Adrenal gland (tissue), 9 donors: ENCODE measurements at regions not wholly inside any gene's neighbourhood (a gene's known extent, or its start where the extent isn't known, plus 50 kb on each side); places are given as distances from the start of the nearest gene placed in this dataset.

Source experiments
- DNase-seq, 7 donors: peaks; one replicate each; pipeline ENCODE4 v3.0.0-alpha.2; 2019 to 2020
- H3K27ac ChIP-seq, 5 donors: fragments of 200-600 bp; sonication (generic) in 4 of 5; 1 replicate in 3 of 5; 2 replicates in 2 of 5; pipeline versions ENCODE4 v1.5.1 to v1.8.0; 2016 to 2020; ENCODE audit warnings: mild to moderate bottlenecking in 1 of 5
- H3K27me3 ChIP-seq: fragments of 200-600 bp; 2 replicates; pipeline ENCODE4 v1.8.0; 2021
- H3K36me3 ChIP-seq, 2 donors: fragments of 200-600 bp; replicated peaks in 1 of 2; 1 replicate in 1 of 2; 2 replicates in 1 of 2; pipeline versions ENCODE4 v1.5.1 to v1.8.0; 2018 to 2022
- H3K4me1 ChIP-seq, 2 donors: fragments of 200-600 bp; replicated peaks in 1 of 2; 1 replicate in 1 of 2; 2 replicates in 1 of 2; pipeline versions ENCODE4 v1.5.1 to v1.8.0; 2018 to 2021
- H3K4me3 ChIP-seq, 4 donors: fragments of 200-600 bp; sonication (generic) in 3 of 4; one replicate each; pipeline ENCODE4 v1.5.1; 2016 to 2018
- H3K9me3 ChIP-seq, 3 donors: fragments of 200-600 bp; sonication (generic) in 1 of 3; replicated peaks in 1 of 3; 1 replicate in 2 of 3; 2 replicates in 1 of 3; pipeline versions ENCODE4 v1.5.1 to v1.8.0; 2016 to 2021
- POLR2A ChIP-seq, 2 donors: fragments of 450-650 bp; IDR thresholded peaks; one replicate each; pipeline ENCODE4 v1.6.1; 2017; ENCODE audit warnings: antibody characterized with exemption in 2 of 2, mild to moderate bottlenecking in 2 of 2, moderate library complexity in 1 of 2
- WGBS, 4 donors: extraction: QIAGEN DNeasy Blood & Tissue Kit in 2 of 4; methylation state at CpG; one replicate each; pipeline versions ENCODE4 v1.1.5 to v1.1.7; 2013 to 2017; 5-methylcytosine and 5-hydroxymethylcytosine counted together
- intact Hi-C, 2 donors: fragments of 100-400 bp; cut with DNase I; formaldehyde crosslinking; loops; one replicate each; pipeline versions ENCODE4 v1.14.1 to v1.15.0; 2022 to 2023
- TF ChIP-seq, protein P1 (sequence below), 6 experiments: fragments of 450-650 bp in 4 of 6; fragments of 200-600 bp in 2 of 6; sonication (generic) in 1 of 6; IDR thresholded peaks; 1 replicate in 5 of 6; 2 replicates in 1 of 6; pipeline versions ENCODE4 v1.5.1 to v1.8.0; 2016 to 2021; ENCODE audit warnings: antibody characterized with exemption in 6 of 6, mild to moderate bottlenecking in 2 of 6, moderate library complexity in 1 of 6
- donor health status: healthy with polysubstance abuse.
- donor health status: Bipolar disorder and iron deficiency.
- donor health status: DM: yes; HTN: yes; CAD: no.
- donor health status: DM: no; HTN: no; CAD: no.
- donor health status: DM: no; HTN: no; CAD: no.

DNA sequence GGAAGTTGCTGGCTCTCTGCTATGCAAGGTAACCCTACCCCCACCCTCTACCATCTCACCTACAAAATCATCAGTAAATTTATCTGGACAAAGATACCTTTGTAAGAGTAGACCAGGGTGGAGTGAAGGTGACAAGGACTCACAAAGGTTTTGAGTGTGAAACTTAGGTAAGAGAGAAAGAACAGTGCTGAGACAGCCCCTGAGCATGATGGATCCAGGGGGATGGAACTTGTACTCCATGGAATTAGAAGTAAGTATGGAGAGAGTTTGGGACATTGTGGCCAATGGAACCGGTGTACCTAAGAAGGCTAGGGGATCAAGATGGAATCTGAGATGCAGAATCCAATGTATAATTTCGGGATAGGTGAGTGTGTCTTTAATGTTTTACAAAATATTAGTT, 153.0 kb upstream of the NSMCE3 start:
- intact Hi-C loops: no loop called here
- DNase-seq: no peak
- Histone ChIP-seq H3K27me3 (no peaks in the 10 kb centered on the region), H3K36me3 (no peaks in the 10 kb centered on the region), H3K9me3 (no peaks in the 10 kb centered on the region), H3K4me1 (no peaks in the 10 kb centered on the region), H3K4me3 (no peak overlapping the region), H3K27ac (no peak overlapping the region)
- no peak for TF ChIP-seq POLR2A (IDR thresholded peaks at IDR 0.05)
- TF ChIP-seq, protein P1, sequence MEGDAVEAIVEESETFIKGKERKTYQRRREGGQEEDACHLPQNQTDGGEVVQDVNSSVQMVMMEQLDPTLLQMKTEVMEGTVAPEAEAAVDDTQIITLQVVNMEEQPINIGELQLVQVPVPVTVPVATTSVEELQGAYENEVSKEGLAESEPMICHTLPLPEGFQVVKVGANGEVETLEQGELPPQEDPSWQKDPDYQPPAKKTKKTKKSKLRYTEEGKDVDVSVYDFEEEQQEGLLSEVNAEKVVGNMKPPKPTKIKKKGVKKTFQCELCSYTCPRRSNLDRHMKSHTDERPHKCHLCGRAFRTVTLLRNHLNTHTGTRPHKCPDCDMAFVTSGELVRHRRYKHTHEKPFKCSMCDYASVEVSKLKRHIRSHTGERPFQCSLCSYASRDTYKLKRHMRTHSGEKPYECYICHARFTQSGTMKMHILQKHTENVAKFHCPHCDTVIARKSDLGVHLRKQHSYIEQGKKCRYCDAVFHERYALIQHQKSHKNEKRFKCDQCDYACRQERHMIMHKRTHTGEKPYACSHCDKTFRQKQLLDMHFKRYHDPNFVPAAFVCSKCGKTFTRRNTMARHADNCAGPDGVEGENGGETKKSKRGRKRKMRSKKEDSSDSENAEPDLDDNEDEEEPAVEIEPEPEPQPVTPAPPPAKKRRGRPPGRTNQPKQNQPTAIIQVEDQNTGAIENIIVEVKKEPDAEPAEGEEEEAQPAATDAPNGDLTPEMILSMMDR (IDR thresholded peaks at IDR 0.05): no peak
- WGBS, 4 donors: 75 to 91% (median 87%) methylated on average over 2 of the region's 2 CpGs

DNA sequence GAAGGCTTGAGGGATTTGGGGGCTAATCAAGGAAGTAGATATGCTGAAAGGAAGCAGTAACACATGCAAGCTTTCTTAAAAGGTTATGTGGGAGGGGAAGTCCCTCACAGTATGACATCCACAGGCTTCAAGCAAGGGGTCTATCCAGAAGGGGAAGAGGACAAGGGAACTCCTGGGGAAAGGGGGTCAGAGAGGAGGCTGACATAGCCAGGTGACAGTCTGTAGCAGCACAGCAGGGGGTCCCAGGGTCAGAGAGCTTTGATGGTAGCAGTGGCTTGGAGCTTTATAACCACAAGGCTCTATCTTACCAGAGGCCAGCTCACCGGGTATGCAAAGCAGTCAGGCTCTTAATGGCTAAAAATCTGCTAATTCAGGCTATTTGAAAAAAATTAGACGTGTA, 150.6 kb upstream of the NSMCE3 start:
- no peaks in the 10 kb centered on the region for H3K4me1 ChIP-seq
- H3K9me3 ChIP-seq: no peaks in the 10 kb centered on the region
- no peak for TF ChIP-seq POLR2A (IDR thresholded peaks at IDR 0.05)
- TF ChIP-seq, protein P1 (IDR thresholded peaks at IDR 0.05): no peak
- H3K36me3 ChIP-seq: no peaks in the 10 kb centered on the region
- no peaks in the 10 kb centered on the region for H3K27me3 ChIP-seq
- 45 to 71% (median 61%) methylated on average over 2 of the region's 2 CpGs for WGBS, 4 donors
- no peak overlapping the region for H3K4me3 ChIP-seq
- no peak for DNase-seq
- H3K27ac ChIP-seq: no peak overlapping the region
- intact Hi-C loops: no loop called here

DNA sequence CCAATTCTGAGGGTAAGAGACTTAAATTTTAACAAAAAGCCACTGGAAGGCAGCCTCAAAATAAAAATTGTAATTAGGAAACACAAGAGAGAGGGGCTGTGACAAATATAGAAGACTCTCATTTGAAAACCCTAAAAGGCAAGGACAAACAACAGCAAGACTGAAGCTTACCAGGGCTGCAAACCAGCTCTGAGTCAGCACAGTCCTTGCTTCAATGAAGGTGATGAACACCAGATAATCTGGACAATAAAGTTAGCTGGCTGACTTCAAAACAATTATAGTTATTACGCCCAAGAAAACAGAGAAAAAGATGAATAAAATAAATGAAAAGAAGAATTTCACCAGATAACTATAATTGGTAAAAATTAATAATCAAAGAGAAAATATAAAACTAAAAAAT, 149.3 kb upstream of the NSMCE3 start:
- Histone ChIP-seq H3K9me3 (no peaks in the 10 kb centered on the region), H3K27ac (no peak overlapping the region), H3K4me3 (no peak overlapping the region), H3K27me3 (no peaks in the 10 kb centered on the region), H3K4me1 (no peaks in the 10 kb centered on the region), H3K36me3 (no peaks in the 10 kb centered on the region)
- intact Hi-C loops: no loop called here
- no peak for TF ChIP-seq POLR2A (IDR thresholded peaks at IDR 0.05)
- TF ChIP-seq, protein P1 (IDR thresholded peaks at IDR 0.05): no peak
- 72 to 89% (median 83%) methylated on average over 1 of the region's 1 CpG for WGBS, 4 donors
- DNase-seq: no peak

DNA sequence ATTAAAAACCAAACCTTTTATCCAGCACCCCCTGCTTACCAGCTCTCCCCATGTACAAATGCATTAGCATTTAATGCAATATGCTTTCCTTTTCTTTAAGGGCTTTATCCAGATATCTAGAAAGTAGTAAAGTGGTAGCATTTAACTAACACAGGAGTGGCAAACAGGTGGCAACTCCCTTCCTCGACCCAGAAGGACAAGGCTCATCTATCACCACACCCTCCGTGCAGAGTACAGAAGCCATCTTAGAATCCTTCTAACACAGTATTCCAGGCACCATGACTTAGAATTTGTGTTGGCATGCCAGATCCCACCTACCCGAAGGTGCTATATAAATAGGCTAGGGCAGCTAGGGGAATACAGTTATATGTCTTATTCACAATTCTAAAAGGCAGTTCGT, 148.6 kb upstream of the NSMCE3 start:
- no peak overlapping the region for H3K27ac ChIP-seq
- no peaks in the 10 kb centered on the region for H3K27me3 ChIP-seq
- H3K36me3 ChIP-seq: no peaks in the 10 kb centered on the region
- no peak for DNase-seq
- no peaks in the 10 kb centered on the region for H3K4me1 ChIP-seq
- 61 to 87% (median 74%) methylated on average over 4 of the region's 4 CpGs for WGBS, 4 donors
- intact Hi-C loops: no loop called here
- no peaks in the 10 kb centered on the region for H3K9me3 ChIP-seq
- no peak overlapping the region for H3K4me3 ChIP-seq
- no peak for TF ChIP-seq POLR2A (IDR thresholded peaks at IDR 0.05)
- TF ChIP-seq, protein P1 (IDR thresholded peaks at IDR 0.05): no peak
